ENCODE measurements at regions not wholly inside any gene's neighbourhood (a gene's known extent, or its start where the extent isn't known, plus 50 kb on each side); places are given as distances from the start of the nearest gene placed in this dataset.

GRCh38 chr2:239814861-239815601 lies 210.1 kb downstream of the NDUFA10 start:
- no peak for FAIRE-seq
- CTCF ChIA-PET (ENCODE audit: low intra/inter-chr PET ratio): no interaction called here
- no peak overlapping the region for H3K4me2 ChIP-seq (ENCODE audit: insufficient read depth, low read length)
- TF ChIP-seq NCOR1 (IDR thresholded peaks at IDR 0.05) (no peak), KDM4B (IDR thresholded peaks at IDR 0.05; ENCODE audit: borderline replicate concordance in 2 of 2, low read depth in 1 of 2) (no peak), ELF4 (CRISPR knock-in tag; IDR thresholded peaks at IDR 0.05) (no peak), PCBP2 (IDR thresholded peaks at IDR 0.05; ENCODE audit: low read depth, low read length, poor library complexity, severe bottlenecking) (no peak), SMARCB1 (IDR thresholded peaks at IDR 0.05; ENCODE audit: insufficient read length, low read depth) (no peak), HMG20A (CRISPR knock-in tag; conservative IDR thresholded peaks at IDR 0.05) (no peak), TCF15 (CRISPR knock-in tag; IDR thresholded peaks at IDR 0.05) (no peak), RHOXF2B (CRISPR knock-in tag; conservative IDR thresholded peaks at IDR 0.05) (no peak), ZNF518B (CRISPR knock-in tag; IDR thresholded peaks at IDR 0.05) (no peak), ZNF277 (CRISPR knock-in tag; IDR thresholded peaks at IDR 0.05; ENCODE audit: borderline replicate concordance) (no peak)
- TF ChIP-seq, protein P1, sequence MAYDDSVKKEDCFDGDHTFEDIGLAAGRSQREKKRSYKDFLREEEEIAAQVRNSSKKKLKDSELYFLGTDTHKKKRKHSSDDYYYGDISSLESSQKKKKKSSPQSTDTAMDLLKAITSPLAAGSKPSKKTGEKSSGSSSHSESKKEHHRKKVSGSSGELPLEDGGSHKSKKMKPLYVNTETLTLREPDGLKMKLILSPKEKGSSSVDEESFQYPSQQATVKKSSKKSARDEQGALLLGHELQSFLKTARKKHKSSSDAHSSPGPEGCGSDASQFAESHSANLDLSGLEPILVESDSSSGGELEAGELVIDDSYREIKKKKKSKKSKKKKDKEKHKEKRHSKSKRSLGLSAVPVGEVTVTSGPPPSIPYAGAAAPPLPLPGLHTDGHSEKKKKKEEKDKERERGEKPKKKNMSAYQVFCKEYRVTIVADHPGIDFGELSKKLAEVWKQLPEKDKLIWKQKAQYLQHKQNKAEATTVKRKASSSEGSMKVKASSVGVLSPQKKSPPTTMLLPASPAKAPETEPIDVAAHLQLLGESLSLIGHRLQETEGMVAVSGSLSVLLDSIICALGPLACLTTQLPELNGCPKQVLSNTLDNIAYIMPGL (CRISPR knock-in tag; IDR thresholded peaks at IDR 0.05): no peak
- TF ChIP-seq, protein P2, sequence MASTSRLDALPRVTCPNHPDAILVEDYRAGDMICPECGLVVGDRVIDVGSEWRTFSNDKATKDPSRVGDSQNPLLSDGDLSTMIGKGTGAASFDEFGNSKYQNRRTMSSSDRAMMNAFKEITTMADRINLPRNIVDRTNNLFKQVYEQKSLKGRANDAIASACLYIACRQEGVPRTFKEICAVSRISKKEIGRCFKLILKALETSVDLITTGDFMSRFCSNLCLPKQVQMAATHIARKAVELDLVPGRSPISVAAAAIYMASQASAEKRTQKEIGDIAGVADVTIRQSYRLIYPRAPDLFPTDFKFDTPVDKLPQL (IDR thresholded peaks at IDR 0.05; ENCODE audit: extremely low read depth, insufficient read length): no peak

More at GRCh38 chr2:239814861-239815601, 210.1 kb downstream of the NDUFA10 start:
- in situ Hi-C loops (cut with MboI) (no loop called here), intact Hi-C loops (cut with micrococcal nuclease) (no loop called here)
- Histone ChIP-seq H3K79me2 (ENCODE audit: control insufficient read depth, insufficient read depth, low read length) (no peaks in the 10 kb centered on the region), H3K36me3 (ENCODE audit: control insufficient read depth, insufficient read depth, low read length) (no peaks in the 10 kb centered on the region), H3K4me1 (replicated peaks in 1 of 2; ENCODE audit: control insufficient read depth in 2 of 2, insufficient read depth in 2 of 2, low read length in 2 of 2) (peaks cover 0 to 3% of the 10 kb centered on the region in 2 experiments; a peak in 3 of 5 replicates), H3K9me3 (replicated peaks; ENCODE audit: control insufficient read depth, insufficient read depth, low read depth, low read length) (no peaks in the 10 kb centered on the region), H3K9ac (ENCODE audit: insufficient read depth in 1 of 2, low read depth in 2 of 2, low read length in 2 of 2) (no peak overlapping the region), H2AFZ (ENCODE audit: low read depth, low read length) (no peak overlapping the region), H3K27me3 (ENCODE audit: control insufficient read depth in 2 of 2, insufficient read depth in 2 of 2, low read length in 2 of 2) (peaks cover 3 to 71% of the 10 kb centered on the region in 2 experiments; a peak in 4 of 5 replicates), H3K4me3 (no peak overlapping the region), H3K27ac (ENCODE audit: extremely low read depth, low read depth, low read length) (no peak overlapping the region), H3K9me1 (ENCODE audit: control insufficient read depth, insufficient read depth, low read length) (no peaks in the 10 kb centered on the region), H4K20me1 (replicated peaks; ENCODE audit: control insufficient read depth, insufficient read depth, low read length) (no peaks in the 10 kb centered on the region)
- WGBS (ENCODE audit: insufficient coverage, low coverage, missing lambda C conversion rate): 6% methylated on average over 17 of the region's 19 CpGs
- POLR2A ChIA-PET: interaction anchor here (0.6 kb wide), 2 partner anchors 10 to 458 kb away, joined by 3 read pairs; no protein-coding TSS in a partner anchor
- no peak for DNase-seq (ENCODE audit: extremely low read depth in 1 of 4, low spot score in 3 of 4)
- no peak for ATAC-seq
- no TSS peak for BruUV-seq (replicated peaks)
